HT1080 (cell line): ENCODE measurements at regions not wholly inside any gene's neighbourhood (a gene's known extent, or its start where the extent isn't known, plus 50 kb on each side); places are given as distances from the start of the nearest gene placed in this dataset.

Source experiments
- DNase-seq: peaks from one replicate; pipeline ENCODE4 v3.0.0-alpha.2; 2015; ENCODE audit warnings: low read depth

DNA sequence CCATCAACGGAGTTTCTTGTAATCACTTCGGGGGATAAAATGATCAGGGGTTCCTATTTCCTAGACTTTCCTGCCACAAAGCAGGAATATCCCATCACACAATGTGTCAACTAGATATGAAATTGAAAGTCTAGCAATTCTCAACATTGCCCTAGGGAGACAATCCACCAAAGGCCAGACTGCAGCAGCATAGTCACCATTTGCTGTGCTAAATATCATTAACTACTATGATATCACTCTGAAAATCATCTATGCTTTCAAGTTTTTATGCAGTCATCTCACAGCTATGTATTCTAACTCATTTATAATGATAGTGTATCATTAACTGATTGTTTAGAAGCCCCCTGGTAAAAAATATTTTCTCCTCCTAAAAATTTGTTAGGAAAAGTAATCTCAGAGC lies 342.6 kb upstream of the CDH6 start:
- no peak for DNase-seq

DNA sequence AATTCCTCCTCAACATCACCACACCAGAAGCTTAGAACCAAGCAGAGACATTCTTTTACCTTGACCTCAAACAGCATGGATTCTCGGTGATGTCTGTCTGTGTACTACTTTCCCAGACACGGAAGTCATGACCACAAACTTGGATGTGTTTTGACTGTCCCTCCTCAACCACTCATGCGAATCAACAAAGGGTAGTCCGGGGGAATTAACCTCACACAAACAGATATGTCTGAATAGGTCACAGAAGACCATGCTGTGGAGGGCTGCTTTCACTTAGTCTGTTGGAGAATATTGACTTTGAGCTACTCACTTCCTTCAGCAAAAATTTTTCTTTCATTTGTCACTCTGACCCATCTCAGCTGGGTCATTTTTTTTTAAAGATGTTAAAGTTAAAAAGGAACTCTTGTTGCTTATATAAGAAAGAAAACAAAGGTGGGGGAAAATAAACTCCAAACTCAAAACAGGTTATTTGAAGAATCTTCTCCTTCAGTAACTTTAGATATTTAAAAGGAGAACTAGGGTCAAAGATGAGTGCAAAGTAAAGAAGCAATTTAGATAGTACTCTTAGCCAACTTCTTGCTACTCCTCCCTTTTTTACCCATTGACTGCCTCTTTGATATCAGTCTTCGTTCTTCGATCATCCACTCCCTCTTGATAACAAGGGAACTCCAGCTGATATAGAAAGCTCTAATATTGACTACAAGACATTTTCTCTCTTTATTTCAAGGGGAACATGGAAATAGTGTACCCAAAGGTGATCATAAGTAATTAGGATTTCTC lies 343.4 kb upstream of the CDH6 start:
- DNase-seq: peak; percentile 84

DNA sequence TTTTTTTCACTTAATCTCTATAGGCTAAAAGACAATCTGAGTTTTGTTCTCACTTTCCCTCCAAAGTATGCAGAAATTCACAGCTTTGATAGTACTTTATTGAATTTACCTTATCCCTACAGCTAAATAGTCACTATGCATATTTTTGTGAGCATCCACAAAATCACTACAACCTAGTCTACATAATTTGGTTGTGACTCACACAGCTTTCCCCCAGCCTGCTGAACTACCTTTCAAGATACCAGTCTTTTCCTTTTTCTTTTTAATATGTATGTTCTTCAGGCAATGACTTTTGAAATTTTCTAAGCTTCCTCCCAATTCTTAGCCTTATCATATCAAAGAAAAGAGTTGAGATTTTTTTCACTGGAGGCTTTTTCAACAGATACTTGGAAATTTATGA lies 347.3 kb upstream of the CDH6 start:
- no peak for DNase-seq

DNA sequence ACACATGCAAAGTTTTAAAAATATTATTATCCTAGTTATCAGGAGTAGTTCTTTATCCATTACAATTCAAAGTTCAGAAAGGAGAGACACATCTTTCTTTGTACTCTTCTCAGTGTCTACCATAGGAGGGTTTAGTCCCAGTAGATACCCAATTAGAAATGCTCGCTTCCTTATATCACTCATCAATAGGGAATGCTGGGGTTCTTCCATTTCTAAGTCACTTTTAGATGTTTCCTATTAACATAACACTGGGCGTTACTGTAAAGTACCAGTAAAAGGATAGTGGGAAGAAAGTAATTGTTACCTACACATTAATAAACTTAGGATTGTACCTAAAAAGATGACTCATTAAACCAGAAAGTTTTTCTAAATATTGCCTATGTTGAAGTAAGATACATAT lies 348.3 kb upstream of the CDH6 start:
- no peak for DNase-seq

DNA sequence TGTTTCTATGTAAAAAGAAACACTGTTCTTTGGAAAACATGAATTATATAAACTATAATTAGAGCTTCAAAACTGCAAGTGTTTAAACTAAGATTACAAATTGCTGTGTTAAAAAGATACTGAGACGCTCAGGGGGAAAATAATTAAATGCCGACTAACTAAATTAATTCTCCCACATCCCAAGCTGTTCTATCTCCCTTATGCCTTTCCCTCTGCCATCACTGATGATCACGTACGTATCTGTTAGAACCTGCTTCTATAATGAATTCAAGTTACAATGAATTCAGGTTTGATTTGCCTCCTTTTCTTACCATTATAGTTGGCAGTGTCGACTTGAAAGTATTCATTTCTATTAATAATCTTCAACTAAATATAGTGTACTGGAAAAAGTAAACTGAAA lies 349.9 kb upstream of the CDH6 start:
- DNase-seq: no peak

DNA sequence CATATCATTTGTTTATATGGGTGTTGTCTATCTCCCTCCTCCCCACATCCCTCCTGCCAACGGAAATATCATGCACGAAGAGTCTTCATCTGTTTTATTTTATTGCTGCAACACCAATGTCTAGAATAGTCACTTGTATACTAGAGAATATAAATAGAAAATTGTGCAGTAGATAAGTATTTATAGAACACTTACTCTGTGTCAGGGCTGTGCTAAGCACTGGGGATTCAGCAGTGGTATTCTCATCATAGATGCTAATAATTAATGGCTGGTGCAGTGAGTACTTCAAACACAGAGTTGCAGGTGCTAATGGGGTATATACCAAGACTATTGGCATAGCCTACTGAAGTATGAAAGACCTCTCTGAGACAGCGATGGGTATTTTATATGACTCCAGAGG lies 353.5 kb upstream of the CDH6 start:
- no peak for DNase-seq

DNA sequence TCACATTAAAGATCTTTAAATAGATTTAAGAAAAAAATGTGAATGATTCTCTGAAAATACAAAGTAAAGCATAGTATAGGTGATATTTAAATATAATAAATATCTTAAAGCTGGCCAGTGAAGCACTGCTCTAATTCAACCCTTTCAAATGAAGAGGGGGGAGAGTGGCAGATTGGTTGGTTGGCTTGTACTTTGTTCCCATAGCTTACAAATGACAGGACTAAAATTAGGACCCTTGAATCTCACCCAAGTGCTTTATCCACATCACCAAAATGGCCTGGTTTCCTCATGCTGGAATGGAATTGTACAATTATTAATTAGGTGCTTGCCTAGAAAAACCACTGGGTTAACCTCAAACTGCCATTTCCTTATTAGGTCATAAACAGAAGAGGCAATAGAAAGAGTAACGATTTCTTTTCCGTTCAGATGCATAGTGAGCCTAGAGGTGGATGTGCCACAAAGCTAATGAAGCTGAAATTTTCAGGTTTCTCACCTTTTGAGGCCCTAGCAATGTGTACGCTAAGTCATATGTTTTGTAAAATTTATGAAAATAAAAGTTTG lies 354.5 kb upstream of the CDH6 start:
- DNase-seq: no peak

DNA sequence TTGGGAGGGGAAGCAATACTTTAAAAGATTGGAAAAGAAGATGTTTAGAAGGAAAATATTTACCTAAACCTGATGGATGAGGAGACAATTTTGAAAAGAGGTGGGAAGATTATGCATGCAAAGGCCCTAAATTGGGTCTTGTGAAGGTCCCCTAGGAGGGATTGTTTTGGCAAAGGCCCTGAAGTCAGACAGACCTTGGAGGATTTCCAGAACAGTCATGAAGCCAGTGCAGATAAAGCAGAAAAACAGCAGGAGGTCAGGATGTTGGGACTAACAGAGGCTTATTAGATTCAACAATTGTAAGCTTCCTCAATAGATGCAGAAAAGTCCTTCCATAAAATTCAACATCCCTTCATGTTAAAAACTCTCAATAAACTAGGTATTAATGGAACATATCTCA lies 361.0 kb upstream of the CDH6 start:
- DNase-seq: no peak

DNA sequence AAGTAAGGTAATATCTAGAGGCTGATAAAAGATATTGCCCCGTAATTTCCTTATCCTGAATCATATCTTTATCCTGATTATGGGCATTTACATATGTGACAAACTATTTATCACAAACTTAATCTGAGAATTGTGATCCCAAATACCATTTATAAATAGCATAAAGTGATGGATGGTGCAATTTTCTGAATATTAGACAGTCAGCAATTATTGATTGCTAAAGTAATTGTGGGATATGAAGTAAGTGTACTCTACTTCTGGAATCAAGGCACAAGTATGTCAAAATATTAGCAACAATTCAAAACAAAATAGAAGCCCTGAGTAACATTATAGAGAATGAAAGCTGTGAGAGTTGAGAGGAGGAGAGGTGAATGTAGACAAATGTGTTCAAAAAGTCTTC lies 361.9 kb upstream of the CDH6 start:
- no peak for DNase-seq

DNA sequence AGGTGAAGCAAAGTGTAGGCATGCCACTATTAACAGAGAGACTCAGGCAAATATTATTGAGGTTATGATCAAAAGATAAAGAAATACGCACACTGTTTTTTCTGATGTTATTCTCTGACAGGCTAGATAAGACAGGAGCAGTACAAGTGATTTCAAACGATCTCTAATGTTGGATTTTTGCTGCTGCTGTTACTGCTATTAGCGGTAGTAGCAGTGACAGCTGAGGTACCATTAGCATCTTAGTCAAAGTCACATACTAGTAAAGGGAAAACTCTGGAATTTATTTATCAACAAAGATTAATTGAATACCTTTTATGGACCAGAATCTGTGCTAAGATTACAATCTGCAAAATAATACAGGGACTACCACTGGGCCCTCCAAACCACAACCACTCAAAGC lies 362.4 kb upstream of the CDH6 start:
- DNase-seq: no peak

DNA sequence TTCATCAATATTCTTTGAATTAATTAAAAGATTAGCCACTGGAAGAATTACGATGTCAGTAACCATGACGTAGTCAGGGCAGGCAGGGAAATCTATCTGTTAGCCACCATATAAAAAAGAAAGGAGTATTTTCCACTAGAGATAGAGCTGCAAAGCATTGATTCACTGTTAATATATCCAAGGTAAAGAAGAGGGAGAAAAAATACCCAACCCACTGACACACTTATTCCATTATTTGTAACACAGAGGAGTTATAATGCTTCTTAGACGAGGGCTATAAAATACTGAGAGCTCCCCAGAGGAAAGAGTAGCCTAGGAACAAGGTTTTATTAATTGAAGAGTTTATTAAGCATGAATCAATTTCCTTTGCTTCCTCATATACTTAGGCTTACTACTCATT lies 382.2 kb upstream of the CDH6 start:
- no peak for DNase-seq

DNA sequence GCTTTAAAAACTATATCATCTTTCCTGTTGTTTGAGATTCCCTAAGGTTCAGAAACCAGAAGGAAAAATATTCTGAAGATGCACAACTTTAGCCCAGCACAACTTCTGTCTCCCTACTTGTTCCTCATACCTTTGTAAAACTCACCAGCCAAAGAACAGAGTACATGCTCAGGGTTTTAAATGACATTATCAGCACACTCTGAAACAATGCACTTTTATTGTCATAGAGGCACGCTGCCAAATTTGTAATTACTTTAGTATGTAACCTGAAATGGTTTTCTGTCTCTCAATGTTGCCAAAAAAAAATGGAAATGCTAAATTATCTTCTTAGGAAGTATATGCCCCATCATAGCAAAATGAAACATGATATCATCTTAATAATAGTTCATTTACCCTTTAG lies 383.6 kb upstream of the CDH6 start:
- DNase-seq: no peak

DNA sequence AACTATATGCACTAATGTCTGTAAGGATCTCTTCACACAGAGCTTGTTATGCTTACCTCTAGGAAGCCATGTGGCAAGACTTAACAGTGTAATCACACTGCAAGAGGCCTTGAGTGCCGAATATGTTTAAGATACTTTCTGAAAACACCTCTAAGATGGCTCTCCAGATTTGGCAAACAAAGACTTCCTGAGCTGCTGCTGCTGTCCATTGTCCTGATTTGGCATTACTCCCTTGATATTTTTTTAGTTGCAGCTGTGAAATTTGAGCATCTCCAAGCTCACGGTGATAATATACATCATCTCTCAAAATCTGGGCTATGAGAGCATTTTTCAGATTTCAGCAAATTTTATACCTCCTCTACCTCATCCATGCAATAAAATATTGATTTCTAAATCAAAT lies 384.5 kb upstream of the CDH6 start:
- no peak for DNase-seq

DNA sequence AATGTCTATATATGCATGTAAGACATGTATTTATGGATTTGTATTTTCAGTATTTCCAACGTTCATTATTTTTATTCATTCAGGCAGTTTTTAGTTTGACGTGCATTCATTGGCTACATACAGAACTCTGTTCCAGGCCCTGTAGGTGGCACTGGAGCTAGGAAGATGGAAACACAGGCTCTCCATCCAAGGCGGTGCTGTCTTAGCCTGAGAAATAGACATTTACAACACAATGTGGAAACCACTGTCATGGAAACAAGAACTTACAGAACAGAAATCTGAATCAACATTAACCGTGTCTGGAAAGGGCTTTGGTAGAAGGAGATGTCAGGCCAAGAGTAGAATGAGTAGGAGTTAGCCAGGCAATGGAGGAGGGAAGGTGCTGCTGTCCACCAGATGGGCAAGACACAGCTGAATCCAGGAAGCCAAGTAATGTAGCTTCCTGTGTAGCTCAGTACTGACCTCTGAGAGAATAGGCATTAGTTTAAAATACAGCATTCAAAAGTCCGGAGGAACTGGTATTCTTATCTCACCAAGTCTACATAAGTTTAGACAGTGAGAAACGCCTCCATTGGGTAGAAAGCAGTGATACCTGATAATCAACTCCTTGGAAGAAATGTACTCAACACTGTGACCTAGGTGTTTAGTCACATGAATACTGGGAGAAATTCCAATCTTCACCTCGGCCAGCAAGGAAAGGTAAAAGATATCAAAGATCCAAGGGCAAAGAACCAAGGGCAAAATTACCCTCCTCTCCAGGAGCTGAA lies 388.6 kb upstream of the CDH6 start:
- peak; percentile 5 for DNase-seq

DNA sequence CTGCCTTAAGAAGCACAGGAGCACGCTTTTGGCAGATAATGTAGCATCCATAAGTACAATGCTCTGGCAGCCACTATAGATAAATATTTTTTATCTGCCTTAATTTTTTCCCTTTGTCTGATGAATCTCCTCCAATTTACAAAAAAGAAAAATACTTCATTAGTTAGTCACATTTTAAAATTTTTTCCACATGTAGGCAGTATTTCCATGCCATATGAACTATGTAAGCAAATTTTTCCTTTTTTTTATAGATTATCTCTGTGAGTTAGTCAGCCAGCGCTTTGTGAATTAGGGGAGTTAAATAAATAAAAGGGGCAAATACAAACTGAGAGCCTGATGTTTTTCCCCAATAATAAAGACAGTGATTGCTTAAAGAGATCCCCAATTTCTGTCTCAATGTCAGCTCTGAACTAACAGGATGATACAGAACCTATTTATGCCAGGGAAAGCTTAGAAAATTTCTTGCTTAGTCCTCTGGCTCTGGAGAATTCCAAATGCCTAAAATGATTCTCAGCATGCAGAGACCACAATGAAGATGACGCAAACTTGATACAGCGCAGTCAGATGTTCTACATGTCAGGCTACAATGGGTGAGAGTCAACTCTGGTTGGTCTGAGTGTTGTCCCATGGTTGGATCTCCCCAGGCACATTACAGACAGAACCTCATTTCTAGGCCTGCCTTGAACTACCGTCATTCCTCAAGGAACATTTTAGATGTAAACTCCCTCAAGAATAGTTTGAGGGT lies 390.4 kb upstream of the CDH6 start:
- DNase-seq: no peak

DNA sequence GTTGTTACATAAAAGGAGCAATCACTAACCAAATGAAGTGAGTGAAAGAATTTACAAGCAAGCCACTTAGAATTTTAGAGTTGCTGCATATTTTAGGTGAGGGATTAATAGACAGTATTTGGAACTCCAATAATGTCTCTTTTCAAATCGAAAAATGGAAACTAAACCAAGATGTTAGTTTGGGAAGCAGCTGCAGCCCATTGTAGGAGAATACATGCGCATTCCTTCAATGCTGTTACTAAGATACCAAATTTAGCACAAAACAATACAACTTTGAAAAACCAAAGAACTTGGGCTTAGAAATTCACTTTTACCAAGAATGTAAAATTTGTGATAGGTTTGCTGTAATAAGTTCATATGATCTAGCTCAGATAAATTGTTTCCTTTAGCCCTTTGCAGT lies 411.8 kb upstream of the CDH6 start:
- DNase-seq: no peak

DNA sequence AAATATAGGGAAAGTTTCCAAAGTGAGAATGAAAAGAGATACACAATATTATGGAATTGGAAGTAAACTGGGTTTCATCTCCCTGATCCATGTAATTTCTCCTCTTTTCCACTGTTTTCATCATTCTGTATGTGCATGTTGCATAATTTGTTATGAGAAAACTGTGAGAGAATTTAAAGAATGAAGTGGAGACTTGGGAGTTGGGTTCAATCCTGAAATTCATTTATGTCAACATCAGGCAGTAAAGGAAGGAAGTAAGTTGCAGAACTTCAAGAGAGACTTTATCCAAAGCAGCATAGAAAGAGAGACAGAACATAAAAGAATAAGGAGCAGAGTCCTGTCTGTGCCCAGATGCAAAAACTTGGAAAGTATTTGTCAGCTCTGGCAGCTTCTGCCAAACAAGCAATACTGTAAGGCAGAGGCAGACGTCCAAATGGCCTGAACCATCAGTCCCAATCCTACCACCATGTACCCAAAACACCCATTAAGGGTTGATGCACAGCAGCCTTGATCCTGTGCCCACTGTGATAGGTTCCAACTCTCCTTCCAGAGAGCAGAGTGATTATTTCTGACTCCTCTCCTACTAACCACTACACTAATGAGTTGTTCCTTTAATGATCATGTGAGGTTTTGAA lies 425.3 kb upstream of the CDH6 start:
- no peak for DNase-seq

DNA sequence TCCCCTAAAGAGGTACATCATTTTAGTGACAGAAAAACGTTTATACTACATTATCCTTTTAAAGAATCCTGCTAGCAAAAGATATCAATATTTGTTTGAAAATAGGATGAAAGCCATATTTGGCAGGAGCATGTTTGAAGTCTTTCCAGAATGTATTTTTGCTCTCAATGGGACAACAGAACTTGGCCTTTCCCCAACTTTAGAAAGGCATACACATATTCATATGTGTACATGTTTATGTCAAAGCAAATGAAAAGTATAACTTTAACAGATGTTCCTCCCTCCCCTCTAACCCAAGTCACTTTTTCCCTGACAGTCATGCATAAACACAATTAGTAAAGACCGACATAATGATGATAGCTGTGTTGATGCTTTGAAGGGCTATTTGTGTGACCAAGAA lies 427.8 kb upstream of the CDH6 start:
- no peak for DNase-seq

DNA sequence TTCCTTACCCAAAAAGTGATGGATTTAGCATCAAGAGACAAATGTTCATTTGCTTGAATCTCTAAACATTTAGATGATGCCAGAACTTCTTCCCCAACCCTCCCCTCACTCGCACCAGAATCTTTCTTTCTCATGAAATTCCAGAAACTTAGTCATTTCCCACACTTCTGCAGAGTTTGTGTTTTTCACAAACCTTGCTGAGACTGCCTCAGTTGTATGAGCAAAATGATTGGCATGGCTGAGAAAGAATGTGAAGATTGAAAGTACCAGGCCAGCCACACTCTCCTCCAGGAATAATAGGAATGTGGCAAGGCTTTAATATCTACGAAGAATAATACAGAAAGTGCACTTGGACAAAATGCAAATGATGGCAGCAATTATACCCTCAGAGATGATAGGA lies 428.3 kb upstream of the CDH6 start:
- DNase-seq: peak; percentile 33

DNA sequence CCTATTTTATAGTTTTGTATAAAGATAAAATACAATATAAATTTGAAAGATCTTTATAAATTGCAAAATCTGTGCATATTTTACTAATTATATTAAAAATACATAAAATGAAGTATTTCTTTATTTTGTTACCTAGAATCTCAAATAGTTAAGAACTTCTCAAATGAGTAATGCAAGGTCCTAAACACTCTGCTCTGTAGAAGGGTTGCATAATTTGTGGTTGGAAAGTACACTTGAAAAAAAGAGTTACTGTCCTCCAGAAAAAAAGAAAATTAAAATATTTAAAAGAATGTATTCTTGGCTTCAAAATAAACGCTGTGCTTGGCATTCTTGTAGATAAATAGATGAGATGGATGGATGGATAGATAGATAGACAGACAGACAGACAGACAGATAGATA lies 428.8 kb upstream of the CDH6 start:
- DNase-seq: no peak

DNA sequence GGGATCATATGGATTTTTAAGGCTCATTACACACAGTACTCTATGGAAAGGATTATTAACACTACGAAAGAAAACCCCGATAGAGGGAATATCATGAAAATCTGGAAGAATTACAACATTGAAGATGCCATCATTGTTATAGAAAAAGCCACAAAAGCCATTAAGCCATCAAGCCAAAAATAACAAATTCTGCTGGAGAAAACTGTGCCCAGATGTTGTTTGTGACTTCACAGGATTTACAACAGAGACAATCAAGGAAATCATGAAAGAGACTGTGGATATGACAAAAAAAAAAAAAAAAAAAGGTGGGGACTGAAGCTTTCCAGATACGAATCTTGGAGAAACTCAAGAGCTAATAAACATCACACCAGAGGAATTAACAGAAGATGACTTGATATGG lies 433.8 kb upstream of the CDH6 start:
- no peak for DNase-seq

DNA sequence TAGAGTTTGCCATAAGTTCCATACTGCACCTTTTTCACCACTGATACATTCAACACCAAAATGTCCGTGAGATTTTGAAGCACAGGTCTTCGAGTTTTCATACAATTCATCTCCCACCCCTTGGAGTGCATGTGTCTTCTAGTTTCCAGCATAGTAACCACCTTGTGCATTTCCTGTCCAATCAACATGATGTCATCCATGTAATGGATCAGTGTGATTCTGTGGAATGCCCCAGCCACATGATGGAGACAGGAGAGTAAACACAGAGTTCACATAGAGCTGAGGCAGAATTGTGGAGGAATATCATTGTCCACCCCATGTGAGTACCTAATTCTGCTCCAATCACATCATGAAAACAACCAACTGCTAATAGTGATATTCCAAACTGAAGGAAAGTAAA lies 441.5 kb upstream of the CDH6 start:
- peak; percentile 24 for DNase-seq
